ENCODE measurements at regions not wholly inside any gene's neighbourhood (a gene's known extent, or its start where the extent isn't known, plus 50 kb on each side); places are given as distances from the start of the nearest gene placed in this dataset.

DNA sequence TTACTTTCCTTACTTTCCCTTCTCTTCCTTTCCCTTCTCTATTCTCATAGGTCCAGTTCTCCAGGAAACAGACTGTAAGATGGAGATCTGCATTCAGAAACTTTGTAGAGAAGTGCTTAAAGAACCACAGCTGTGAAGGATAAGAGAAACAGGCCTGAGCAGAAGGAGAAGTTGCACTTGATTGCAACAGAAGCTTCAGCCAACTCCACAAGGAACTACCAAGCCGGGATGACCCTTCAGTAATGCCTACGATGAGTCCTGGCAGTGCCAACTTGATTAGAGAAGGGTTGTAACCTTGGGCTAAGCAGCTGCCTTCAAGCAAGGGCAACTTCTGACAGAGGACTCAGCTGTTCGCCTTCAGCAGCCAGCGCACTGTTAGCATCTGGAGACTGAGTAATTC is 413.3 kb upstream of the RASGEF1B start:
- H3K36me3 ChIP-seq, result no peaks in the 10 kb centered on the region
- no peak overlapping the region for H3K27ac ChIP-seq (replicated peaks in 1 of 4)
- no peaks in the 10 kb centered on the region for H3K4me1 ChIP-seq
- H3K9me3 ChIP-seq, result peaks cover 0 to 5% (median 0%) of the 10 kb centered on the region in 4 donors
- no peaks in the 10 kb centered on the region for H3K27me3 ChIP-seq
- H3K4me3 ChIP-seq, result no peak overlapping the region
- no peak for TF ChIP-seq POLR2AphosphoS5 (IDR thresholded peaks at IDR 0.05)
- no peak for TF ChIP-seq POLR2A (IDR thresholded peaks at IDR 0.05; ENCODE audit: low read depth)
- TF ChIP-seq EP300 (IDR thresholded peaks at IDR 0.05), result no peak
- TF ChIP-seq, protein P1, sequence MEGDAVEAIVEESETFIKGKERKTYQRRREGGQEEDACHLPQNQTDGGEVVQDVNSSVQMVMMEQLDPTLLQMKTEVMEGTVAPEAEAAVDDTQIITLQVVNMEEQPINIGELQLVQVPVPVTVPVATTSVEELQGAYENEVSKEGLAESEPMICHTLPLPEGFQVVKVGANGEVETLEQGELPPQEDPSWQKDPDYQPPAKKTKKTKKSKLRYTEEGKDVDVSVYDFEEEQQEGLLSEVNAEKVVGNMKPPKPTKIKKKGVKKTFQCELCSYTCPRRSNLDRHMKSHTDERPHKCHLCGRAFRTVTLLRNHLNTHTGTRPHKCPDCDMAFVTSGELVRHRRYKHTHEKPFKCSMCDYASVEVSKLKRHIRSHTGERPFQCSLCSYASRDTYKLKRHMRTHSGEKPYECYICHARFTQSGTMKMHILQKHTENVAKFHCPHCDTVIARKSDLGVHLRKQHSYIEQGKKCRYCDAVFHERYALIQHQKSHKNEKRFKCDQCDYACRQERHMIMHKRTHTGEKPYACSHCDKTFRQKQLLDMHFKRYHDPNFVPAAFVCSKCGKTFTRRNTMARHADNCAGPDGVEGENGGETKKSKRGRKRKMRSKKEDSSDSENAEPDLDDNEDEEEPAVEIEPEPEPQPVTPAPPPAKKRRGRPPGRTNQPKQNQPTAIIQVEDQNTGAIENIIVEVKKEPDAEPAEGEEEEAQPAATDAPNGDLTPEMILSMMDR (IDR thresholded peaks at IDR 0.05), result no peak
- DNase-seq (ENCODE audit: extremely low spot score), result no peak
- intact Hi-C loops (cut with DNase I), result no loop called here
- 86% methylated on average over 4 of the region's 4 CpGs for WGBS

DNA sequence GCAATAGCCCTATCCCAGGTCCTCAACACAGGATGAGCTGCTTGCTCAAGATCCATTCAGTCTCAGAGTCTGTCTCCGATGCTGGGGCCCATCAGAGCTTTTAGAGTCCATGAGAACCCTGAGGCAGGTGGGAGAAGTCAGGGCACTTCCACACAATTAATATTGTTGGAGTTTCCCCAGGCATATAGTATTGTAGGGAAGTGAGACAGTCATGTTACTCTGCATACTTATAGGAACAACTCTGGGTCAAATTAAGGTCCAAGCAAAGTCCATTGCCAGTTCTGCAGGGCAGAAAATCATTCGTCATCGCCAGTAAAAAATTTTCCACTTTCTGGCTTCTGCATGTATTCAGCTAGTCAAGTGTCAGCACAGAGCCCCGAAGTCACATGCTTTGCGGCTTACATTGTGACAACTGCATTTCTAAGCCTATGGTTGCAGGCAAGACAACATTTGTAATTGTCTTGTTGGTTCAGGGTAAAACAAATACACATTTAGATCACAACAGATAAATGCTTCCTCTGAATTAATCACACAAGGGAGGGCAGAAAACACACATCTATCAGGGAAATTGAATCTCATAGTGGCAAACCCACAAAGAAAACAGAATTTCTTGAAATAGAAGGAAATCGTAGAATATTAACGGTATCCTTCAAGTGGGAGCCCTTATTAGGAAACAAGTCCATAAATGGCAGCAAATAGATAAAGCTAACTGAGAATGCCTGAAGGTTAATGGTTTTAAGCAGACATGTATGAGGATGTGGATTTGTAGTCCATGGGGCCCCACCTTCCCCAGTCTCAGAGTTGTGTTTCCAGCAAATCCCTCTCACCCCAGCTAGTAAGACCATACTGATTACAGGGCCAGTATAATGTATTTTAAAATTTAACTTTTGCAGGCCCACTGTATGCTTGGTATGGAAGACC is 412.1 kb upstream of the RASGEF1B start:
- Histone ChIP-seq H3K4me1 (no peaks in the 10 kb centered on the region), H3K9me3 (peaks cover 0 to 5% (median 0%) of the 10 kb centered on the region in 4 donors), H3K27me3 (no peaks in the 10 kb centered on the region), H3K4me3 (no peak overlapping the region), H3K36me3 (no peaks in the 10 kb centered on the region), H3K27ac (replicated peaks in 1 of 4) (no peak overlapping the region)
- DNase-seq (ENCODE audit: extremely low spot score), result no peak
- TF ChIP-seq POLR2A (IDR thresholded peaks at IDR 0.05; ENCODE audit: low read depth) (no peak), EP300 (IDR thresholded peaks at IDR 0.05) (no peak), POLR2AphosphoS5 (IDR thresholded peaks at IDR 0.05) (no peak)
- TF ChIP-seq, protein P1 (IDR thresholded peaks at IDR 0.05), result no peak
- WGBS, result 79% methylated on average over 6 of the region's 7 CpGs
- intact Hi-C loops (cut with DNase I), result no loop called here

DNA sequence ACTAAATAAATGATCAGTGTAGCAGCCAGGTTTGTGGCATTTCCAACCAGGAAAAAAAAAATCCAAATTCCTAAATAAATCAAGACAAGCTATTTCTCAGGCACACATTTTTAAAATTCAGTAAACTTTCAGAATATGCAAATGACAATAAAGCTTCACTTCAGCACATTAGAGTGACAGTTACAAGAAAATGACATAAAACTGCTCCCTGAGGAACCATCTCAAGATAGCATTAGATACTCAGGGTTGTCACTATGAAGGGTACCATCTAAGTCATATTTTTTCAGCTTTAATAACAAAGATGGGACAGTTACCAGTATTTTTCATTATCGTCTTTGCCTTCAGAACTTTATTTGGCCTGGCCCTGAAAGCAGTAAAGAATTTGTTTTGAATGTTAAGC is 411.3 kb upstream of the RASGEF1B start:
- Histone ChIP-seq H3K36me3 (no peaks in the 10 kb centered on the region), H3K9me3 (peaks cover 0 to 5% (median 0%) of the 10 kb centered on the region in 4 donors), H3K27me3 (no peaks in the 10 kb centered on the region), H3K4me3 (no peak overlapping the region), H3K4me1 (no peaks in the 10 kb centered on the region), H3K27ac (replicated peaks in 1 of 4) (no peak overlapping the region)
- TF ChIP-seq POLR2A (IDR thresholded peaks at IDR 0.05; ENCODE audit: low read depth) (no peak), POLR2AphosphoS5 (IDR thresholded peaks at IDR 0.05) (no peak), EP300 (IDR thresholded peaks at IDR 0.05) (no peak)
- TF ChIP-seq, protein P1 (IDR thresholded peaks at IDR 0.05), result no peak
- intact Hi-C loops (cut with DNase I), result no loop called here
- WGBS, result 81% methylated on average over 1 of the region's 1 CpG
- DNase-seq (ENCODE audit: extremely low spot score), result no peak

DNA sequence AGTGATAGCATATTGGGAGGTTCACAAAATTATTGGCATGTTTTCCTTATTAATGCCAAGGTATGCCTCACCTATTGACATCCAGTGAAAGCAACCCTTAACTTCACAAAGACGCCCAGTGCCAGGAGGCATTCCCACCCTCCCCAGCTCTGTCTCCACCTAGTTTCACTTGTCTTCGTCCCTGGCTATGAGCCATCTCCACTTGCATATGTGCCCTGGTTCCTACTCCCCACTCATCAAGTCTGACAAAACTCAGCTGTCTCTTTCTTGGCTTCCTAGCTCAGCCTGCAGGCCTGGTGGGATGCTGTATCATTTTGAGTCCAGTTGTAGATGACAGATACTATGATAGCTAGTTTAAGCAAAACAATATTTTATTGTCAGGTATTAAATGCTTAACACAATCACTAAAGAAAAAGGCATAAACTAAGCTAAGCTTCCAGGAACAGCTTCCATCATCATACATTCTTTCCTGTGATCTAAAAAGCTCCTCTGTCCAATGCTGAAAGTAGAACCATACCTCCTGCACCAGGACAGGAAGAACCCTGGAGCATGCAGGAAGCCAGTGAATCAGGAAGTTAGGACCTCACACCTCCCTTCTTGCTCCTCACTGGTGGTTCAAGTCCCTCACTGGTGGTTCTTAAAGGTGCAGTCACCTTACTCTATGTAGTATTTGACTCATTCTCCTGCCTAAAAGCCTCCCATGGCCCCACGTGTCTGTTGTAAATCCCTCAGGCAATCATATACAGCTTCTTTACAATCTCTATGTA is 410.3 kb upstream of the RASGEF1B start:
- 61% methylated on average over 3 of the region's 3 CpGs for WGBS
- no peak for TF ChIP-seq POLR2AphosphoS5 (IDR thresholded peaks at IDR 0.05)
- no peak for TF ChIP-seq EP300 (IDR thresholded peaks at IDR 0.05)
- TF ChIP-seq, protein P1 (IDR thresholded peaks at IDR 0.05), result no peak
- TF ChIP-seq POLR2A (IDR thresholded peaks at IDR 0.05; ENCODE audit: low read depth), result no peak
- Histone ChIP-seq H3K9me3 (peaks cover 0 to 5% (median 0%) of the 10 kb centered on the region in 4 donors), H3K27me3 (no peaks in the 10 kb centered on the region), H3K4me1 (no peaks in the 10 kb centered on the region), H3K36me3 (no peaks in the 10 kb centered on the region), H3K27ac (replicated peaks in 1 of 4) (no peak overlapping the region), H3K4me3 (no peak overlapping the region)
- intact Hi-C loops (cut with DNase I), result no loop called here
- DNase-seq (ENCODE audit: extremely low spot score), result no peak
